ENCODE measurements at regions not wholly inside any gene's neighbourhood (a gene's known extent, or its start where the extent isn't known, plus 50 kb on each side); places are given as distances from the start of the nearest gene placed in this dataset.

DNA sequence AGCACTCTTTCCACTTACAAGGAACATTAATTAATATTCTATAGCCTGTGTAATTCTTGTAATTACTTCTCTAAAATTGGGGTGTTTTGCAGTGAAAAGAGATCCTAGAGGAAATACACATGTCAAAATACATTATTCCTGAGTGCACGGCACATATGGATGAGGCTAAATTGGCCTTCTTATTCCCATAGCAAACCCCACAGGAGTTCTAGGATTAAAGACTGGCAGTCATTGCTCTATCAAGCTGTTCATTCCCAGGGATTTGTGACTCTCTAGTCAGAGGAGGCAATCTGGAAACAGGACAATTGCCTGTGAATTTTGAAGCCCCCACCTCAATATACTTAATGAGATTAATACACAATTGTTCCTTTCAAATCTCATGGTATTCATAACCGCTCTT lies 145.9 kb upstream of the OPCML start:
- DNase-seq (ENCODE audit: low spot score in 2 of 2) (no peak), ATAC-seq (no peak)
- no peaks in the 10 kb centered on the region for H3K36me3 Mint-ChIP-seq
- H3K9me3 Mint-ChIP-seq = peaks cover 5 to 6% of the 10 kb centered on the region in 2 donors
- H3K27ac Mint-ChIP-seq = no peak overlapping the region

DNA sequence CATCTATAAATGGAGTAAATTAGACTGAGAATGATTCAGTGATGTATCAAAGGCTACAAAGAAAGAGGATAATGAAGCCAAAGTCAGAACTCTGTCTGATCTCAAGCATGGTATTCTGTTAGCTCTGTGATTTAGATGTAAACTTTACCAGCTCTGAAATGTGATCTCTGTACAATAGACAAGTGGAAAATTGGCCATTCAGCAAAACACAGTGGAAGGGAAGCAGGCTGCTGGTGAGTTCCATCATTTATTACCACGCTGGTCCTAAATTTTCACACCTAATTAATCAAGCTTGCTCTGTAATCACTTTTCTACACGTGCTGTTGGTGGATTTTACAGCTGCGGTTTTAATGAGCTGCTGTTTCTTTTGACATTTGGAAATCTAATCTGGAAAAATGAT lies 145.1 kb upstream of the OPCML start:
- no peak overlapping the region for H3K27ac Mint-ChIP-seq
- H3K36me3 Mint-ChIP-seq = no peaks in the 10 kb centered on the region
- ATAC-seq = no peak
- DNase-seq (ENCODE audit: low spot score in 2 of 2) = no peak
- H3K9me3 Mint-ChIP-seq = peaks cover 5 to 6% of the 10 kb centered on the region in 2 donors

DNA sequence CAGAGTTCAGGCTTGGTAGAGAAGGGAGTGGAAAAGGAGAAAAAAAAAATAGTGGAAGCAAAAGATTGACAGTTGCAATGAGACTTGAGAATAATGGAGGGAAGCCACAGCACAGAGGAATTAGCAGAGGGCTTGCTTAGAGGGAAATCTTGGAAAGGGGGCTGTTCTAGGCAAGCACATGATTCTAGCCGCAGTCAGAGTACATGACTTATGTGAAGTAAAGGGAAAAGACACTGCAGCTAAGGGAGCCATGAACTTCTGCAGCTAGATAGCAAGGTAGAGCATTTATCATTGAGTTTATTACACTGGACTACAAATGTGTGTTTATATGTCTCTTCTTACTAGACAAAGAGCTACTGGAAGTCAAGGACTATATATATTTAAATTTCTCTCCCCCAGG lies 144.0 kb upstream of the OPCML start:
- peaks cover 5 to 6% of the 10 kb centered on the region in 2 donors for H3K9me3 Mint-ChIP-seq
- H3K27ac Mint-ChIP-seq = no peak overlapping the region
- H3K36me3 Mint-ChIP-seq = no peaks in the 10 kb centered on the region
- no peak for DNase-seq (ENCODE audit: low spot score in 2 of 2)
- ATAC-seq = no peak

DNA sequence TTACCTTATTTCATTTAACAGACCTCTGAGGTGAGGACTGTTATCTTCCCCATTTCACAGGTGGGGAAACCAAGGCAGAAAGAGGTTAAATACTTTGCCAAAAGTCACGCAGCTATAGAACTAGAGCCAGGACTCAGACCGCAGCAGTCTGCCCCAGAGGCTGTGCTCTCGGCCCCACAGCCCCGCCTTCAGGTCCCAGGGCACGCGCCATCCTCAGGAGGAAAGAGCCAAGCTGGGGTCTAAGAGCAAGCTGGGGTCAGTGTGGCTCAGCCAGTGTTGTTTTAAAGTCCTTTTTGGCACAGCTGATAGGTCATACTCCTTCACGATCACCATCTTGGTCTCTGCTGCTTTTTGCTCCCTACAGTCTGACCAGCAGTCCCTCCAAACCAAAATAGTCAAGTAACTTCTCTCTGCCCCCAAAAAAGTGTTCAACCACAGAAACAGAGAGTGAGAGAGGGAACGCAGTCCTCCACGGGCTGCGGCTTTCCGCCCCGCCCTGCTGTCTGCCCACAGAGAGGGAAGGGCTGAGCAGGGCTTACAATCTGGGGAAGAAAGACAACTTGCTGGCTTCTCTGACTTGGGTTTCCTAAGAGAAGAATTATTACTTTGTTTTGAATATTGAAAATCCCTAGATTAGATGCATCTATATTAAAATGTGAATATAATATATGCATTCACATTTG lies 137.2 kb upstream of the OPCML start:
- Mint-ChIP-seq H3K9me3 (peaks cover 0 to 3% of the 10 kb centered on the region in 2 donors), H3K36me3 (no peaks in the 10 kb centered on the region), H3K27ac (no peak overlapping the region)
- ATAC-seq = no peak
- no peak for DNase-seq (ENCODE audit: low spot score in 2 of 2)

DNA sequence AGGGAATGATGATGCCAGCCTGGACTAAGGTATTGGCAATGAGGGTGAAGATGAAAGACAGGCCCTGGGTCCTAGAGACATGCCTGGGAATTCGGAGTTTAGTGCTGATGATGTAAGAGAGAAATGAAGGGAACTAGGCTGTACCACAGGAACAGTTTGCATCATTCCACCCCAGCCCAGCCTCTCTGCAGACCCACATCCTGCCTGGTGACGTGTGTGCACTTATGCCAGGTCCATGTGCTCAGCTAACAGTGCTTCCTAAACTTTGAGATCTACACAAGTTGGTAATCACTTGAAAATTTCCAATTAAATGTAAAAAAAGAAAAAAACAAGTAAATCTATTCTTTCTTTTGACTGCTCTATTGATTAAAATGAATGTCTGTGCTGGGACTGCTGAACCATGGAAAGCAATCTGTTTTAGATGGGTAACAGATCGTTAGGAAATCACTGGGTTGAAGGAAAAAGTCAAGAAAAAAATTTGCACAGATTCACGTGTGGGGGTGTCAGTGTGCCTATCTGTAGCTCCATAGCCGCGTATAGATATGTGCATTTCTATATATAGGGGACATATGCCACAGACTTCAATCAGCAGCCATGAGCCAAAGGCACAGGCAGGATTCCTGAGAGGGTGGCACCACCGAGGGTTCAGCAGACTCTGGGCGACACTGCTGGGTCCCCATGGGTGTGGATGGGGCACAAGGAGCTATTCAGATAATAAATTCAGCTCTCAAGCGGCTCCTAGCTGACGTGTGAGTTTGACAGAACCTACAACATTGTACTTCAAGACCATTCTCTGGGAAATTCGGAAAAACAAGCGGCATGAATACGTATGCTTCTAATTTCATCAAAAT lies 131.1 kb upstream of the OPCML start:
- DNase-seq (ENCODE audit: low spot score in 2 of 2) (no peak), ATAC-seq (no peak)
- Mint-ChIP-seq H3K27ac (no peak overlapping the region), H3K9me3 (no peaks in the 10 kb centered on the region), H3K36me3 (no peaks in the 10 kb centered on the region)

DNA sequence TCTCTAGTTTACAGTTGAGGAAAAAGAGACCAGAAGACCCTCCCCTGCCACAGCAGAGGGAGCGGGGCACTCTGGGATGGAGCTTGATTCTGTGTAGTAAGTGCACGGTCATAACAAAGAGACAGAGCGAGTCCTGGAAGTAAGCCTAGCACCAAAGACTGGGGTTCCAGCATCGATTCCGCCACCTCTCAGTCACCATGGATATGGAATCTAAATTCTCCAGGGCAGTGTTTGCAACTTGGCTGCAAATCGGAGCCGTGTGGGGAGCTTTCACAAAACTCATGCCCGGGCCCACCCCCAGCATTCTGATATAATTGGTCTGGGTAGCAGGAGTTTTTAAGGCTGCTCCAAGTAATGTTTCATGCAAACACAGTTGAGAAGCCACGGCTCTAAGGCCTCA lies 129.5 kb upstream of the OPCML start:
- Mint-ChIP-seq H3K27ac (no peak overlapping the region), H3K36me3 (no peaks in the 10 kb centered on the region), H3K9me3 (peaks cover 5 to 7% of the 10 kb centered on the region in 2 donors)
- DNase-seq (ENCODE audit: low spot score in 2 of 2) (no peak), ATAC-seq (no peak)

DNA sequence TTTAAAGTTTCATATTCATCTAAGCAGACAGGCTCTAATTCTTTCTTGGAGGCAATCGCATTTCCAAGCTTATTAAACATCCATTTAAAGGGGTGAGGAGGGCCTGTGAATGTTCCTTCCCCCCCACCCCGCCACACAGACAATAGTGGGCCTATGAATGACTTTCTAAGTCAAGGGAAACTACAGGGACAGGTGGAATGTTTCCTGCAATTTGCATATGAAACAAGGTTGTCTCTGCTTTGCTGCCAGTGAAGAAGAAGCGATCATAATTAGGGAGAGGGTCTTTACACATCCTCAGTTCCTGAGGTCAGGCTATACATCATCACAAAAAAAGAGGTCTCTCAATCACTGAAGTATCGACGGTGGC lies 127.9 kb upstream of the OPCML start:
- peaks cover 6 to 8% of the 10 kb centered on the region in 2 donors for H3K9me3 Mint-ChIP-seq
- H3K36me3 Mint-ChIP-seq = no peaks in the 10 kb centered on the region
- ATAC-seq (no peak), DNase-seq (ENCODE audit: low spot score in 2 of 2) (no peak)
- H3K27ac Mint-ChIP-seq = no peak overlapping the region

DNA sequence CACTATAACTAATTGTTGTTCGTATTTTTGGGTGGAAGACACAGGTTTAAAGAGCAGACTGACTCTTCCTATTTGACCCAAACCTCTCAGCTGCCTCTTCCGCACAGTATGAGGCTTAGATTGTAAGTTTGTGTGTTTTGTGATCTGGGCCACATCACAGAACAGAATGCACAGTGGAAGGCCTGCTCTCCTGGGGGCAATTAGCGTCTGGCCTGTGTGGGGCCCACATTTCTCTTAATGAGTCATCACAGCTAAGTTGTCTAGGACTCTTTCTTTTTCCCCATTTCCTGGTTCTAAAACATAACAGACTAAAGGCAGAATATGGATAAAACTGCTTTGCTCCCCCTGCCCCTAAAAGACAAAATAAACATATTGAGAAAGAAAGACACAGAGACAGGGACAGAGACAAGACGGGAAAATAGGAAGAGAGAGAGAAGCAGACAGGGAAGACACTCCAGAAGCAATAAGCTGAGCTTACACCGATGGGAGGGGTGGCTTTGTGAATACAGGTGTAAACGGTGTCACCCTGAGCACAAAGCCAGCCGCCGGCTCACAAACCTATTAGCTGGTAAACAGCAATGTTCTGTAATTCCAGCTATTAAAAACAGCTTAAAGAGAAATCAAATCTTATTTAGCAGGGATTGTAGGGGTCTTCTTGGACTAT lies 127.4 kb upstream of the OPCML start:
- Mint-ChIP-seq H3K9me3 (peaks cover 6 to 8% of the 10 kb centered on the region in 2 donors), H3K36me3 (no peaks in the 10 kb centered on the region), H3K27ac (no peak overlapping the region)
- DNase-seq (ENCODE audit: low spot score in 2 of 2) (no peak), ATAC-seq (no peak)

DNA sequence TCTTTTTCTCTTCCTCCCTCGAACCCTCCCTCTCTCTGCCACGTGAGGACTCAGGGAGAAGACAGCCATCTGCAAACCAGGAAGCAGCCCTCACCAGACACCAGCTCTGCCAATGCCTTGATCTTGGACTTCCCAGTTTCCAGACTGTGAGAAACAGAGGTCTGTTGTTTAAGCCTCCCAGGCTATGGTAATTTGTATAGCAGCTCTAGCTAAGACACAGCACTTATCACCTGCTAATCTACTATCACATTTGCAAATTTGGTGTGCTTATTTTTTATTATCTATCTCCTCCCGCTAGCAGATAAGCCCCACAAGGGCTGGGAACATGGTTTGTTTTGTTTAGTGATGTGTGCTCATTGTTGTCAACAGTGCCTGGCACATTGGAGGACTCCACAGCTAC lies 124.8 kb upstream of the OPCML start:
- ATAC-seq (no peak), DNase-seq (ENCODE audit: low spot score in 2 of 2) (no peak)
- H3K27ac Mint-ChIP-seq = no peak overlapping the region
- H3K36me3 Mint-ChIP-seq = no peaks in the 10 kb centered on the region
- peaks cover 6 to 8% of the 10 kb centered on the region in 2 donors for H3K9me3 Mint-ChIP-seq

DNA sequence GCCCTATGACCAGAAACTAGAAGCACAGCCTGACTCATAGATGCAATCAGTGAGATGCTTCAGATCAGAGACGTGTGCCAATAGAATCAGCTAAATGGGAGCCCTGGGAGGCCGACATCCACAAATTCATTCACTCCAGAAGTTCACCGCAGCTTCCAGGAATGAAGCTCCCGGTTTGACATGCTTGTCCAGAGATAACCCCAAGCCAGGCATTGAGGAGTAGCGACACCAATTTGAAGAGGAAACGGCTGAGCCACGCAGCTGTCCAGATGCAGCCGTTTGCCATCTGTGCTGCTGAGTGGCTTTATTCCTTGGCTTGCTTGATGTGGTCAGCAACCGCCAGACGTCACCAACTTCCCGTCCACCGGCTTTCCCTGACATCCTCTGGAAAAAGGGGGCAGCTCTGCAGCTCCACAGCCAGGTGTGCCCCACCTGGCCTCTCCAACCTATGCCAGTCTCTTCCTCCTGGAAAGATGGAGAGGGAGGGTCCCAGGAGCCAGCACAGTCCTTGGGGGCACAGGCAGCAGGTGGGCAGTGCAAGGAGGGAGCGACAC lies 123.9 kb upstream of the OPCML start:
- no peaks in the 10 kb centered on the region for H3K36me3 Mint-ChIP-seq
- peaks cover 6 to 8% of the 10 kb centered on the region in 2 donors for H3K9me3 Mint-ChIP-seq
- ATAC-seq (no peak), DNase-seq (ENCODE audit: low spot score in 2 of 2) (no peak)
- H3K27ac Mint-ChIP-seq = no peak overlapping the region

DNA sequence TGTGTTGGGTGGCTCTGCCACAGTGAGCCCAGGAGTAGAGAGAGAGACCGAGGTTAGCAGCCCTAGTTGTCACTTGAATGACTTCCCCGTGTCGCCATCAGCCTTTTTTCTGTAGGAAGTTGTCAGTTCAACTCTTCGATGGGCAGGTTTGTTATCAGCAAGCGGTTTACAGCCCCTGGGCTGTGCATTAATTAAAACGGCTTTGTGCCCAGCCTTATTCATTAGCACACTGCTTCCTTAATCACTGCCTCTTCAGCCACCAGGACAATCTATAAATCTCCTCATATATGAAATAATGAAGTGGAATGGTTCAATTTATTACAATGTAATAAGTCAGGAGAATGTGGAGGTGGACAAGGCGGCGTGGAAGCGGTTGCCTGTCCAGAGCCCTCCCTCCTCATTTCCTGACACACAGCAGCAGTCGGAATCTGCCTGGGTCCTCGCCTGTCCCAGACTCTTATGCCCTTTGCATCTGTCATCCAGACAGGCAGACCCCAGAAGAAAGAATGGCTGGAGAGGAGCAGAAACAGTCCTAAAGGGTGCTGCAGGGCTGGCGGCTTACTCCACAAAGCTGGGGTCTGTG lies 122.4 kb upstream of the OPCML start:
- DNase-seq (ENCODE audit: low spot score in 2 of 2) (no peak), ATAC-seq (no peak)
- peaks cover 6 to 11% of the 10 kb centered on the region in 2 donors for H3K9me3 Mint-ChIP-seq
- no peak overlapping the region for H3K27ac Mint-ChIP-seq
- no peaks in the 10 kb centered on the region for H3K36me3 Mint-ChIP-seq

DNA sequence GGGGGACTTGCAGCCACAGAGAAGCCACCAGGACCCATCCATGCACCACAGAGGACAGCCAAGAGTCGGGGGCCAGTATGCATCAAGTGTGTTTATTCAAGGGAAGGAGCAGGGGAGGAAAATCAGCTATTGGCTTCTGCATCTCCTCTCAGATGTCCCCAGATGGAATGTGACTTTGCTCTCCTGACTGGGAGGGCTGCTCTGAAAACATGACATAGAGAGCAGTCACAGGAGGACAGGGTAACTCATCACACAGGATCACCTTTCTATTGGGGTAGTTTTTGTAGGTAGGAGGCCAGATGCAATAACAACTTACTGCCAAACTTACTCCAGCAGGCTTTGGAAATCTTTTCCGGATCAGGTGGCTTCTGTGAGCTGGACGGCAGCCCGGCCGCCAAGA lies 121.0 kb upstream of the OPCML start:
- no peak for DNase-seq (ENCODE audit: low spot score in 2 of 2)
- Mint-ChIP-seq H3K36me3 (no peaks in the 10 kb centered on the region), H3K9me3 (peaks cover 7 to 11% of the 10 kb centered on the region in 2 donors), H3K27ac (no peak overlapping the region)
- ATAC-seq = no peak

DNA sequence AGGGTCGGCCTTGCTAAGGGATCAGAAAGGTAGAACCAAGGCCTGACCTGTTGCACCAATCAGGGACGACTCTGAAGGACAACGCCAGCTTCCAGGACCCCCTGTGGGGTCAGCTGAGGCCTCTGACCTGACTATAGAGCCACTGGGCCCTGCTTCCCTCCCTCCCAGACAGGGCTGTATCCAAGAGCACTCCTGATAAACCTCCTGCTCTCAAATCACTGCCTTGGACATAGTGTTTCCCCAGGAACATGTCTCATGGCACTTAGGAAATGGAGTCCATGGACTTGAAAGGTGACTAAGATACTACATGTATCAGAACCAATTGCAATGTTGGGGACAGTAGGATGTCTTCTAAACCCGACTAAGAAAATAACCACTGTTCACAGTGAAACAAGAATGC lies 117.8 kb upstream of the OPCML start:
- Mint-ChIP-seq H3K27ac (no peak overlapping the region), H3K36me3 (no peaks in the 10 kb centered on the region), H3K9me3 (peaks cover 4 to 5% of the 10 kb centered on the region in 2 donors)
- ATAC-seq (no peak), DNase-seq (ENCODE audit: low spot score in 2 of 2) (no peak)

DNA sequence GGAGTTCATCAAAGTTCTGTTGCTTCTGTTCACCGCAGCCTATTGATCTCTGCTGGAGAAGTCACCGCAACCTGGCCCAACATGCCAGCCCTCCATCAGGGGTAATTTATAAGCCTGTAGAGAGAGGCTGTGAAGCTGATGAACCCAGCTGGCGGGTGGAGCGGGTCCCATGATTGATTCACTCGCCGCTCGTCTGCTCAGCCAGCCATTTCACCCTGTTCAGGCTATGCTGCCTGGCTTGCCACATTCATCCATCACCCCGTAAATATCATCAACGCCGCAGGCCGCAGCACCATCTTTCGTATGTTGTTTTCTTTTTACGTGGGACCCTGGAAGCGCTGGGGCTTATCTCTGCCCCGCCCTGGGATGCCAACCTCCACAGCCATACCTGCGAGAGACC lies 116.7 kb upstream of the OPCML start:
- Mint-ChIP-seq H3K27ac (no peak overlapping the region), H3K9me3 (peaks cover 4 to 5% of the 10 kb centered on the region in 2 donors), H3K36me3 (no peaks in the 10 kb centered on the region)
- DNase-seq (ENCODE audit: low spot score in 2 of 2) (no peak), ATAC-seq (no peak)

DNA sequence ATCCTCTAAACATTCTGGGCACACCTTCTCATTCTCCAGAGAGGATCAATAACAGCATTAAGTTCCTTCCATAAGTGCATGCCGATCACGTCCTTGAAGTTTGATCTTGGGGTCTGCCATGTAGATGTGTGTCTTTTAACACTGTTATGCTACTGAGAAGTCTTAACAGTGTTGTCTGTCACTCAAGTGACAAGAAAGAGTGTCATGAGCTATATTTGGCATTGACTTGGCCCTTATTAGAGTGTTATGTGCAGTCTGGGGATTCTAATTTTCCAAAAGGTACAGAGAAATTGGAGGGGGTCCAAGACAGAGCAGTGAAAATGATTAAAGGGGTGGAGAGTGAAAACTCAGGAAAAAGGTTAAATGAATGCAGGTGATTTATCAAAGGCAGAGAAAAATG lies 107.1 kb upstream of the OPCML start:
- Mint-ChIP-seq H3K9me3 (peaks cover 4% of the 10 kb centered on the region in 2 donors), H3K27ac (no peak overlapping the region), H3K36me3 (no peaks in the 10 kb centered on the region)
- ATAC-seq (no peak), DNase-seq (ENCODE audit: low spot score in 2 of 2) (no peak)

DNA sequence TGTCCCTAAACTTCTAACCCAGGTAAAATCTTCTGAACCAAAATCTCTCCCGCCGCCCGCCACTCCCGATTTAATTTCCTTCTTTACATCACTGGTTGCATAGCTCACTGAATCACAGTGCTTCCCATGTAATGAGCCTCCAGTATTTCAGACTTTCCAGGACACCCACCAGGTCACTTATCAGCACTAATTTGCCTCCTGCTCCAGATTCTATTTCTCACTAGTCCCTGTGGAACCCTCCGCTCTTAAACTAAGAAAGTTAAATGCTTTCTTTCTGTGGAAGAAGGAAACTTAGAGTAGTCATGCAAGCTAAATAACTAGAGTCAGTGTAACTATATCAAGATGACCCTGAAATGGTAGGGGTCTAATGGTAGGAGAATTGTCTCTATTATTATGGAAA lies 106.6 kb upstream of the OPCML start:
- no peak for DNase-seq (ENCODE audit: low spot score in 2 of 2)
- Mint-ChIP-seq H3K27ac (no peak overlapping the region), H3K36me3 (no peaks in the 10 kb centered on the region), H3K9me3 (peaks cover 4% of the 10 kb centered on the region in 2 donors)
- ATAC-seq = no peak

Measured in activated naive CD4-positive, alpha-beta T cell treated with anti-CD3 and anti-CD28 coated beads, Interleukin-2, amount 50 U/mL, for 72 hours (primary cell).